H1 (cell line): ENCODE measurements at regions not wholly inside any gene's neighbourhood (a gene's known extent, or its start where the extent isn't known, plus 50 kb on each side); places are given as distances from the start of the nearest gene placed in this dataset.

ENCODE experiments used
- CHD2 ChIP-seq: IDR thresholded peaks from 2 replicates; pipeline ENCODE4 v1.6.1; 2012; ENCODE audit warnings: low read length, improper control_type of control experiment
- CHD7 ChIP-seq: fragments of 300-600 bp; sonication (generic); IDR thresholded peaks from 2 replicates; pipeline ENCODE4 v1.7.1; 2012; ENCODE audit warnings: low read length, moderate library complexity, mild to moderate bottlenecking, inconsistent platforms; ENCODE audit not compliant: insufficient replicate concordance
- FOSL1 ChIP-seq: IDR thresholded peaks from 2 replicates; pipeline ENCODE4 v1.6.1; 2011; ENCODE audit warnings: mild to moderate bottlenecking, low read depth, low read length, moderate library complexity; ENCODE audit not compliant: insufficient read depth
- GABPA ChIP-seq: IDR thresholded peaks from 2 replicates; pipeline ENCODE4 v1.6.1; 2011; ENCODE audit warnings: mild to moderate bottlenecking, low read length, moderate library complexity, borderline replicate concordance; ENCODE audit not compliant: insufficient read depth

GRCh38 chr18:45268583-45268982, 346.7 kb upstream of the SLC14A2 start (continued):
- TF ChIP-seq CHD7 (no peak), CHD2 (no peak), FOSL1 (no peak), GABPA (no peak)
